CD4-positive, alpha-beta T cell treated with Interferon alpha-2 for 1 hour (primary cell): ENCODE measurements at regions not wholly inside any gene's neighbourhood (a gene's known extent, or its start where the extent isn't known, plus 50 kb on each side); places are given as distances from the start of the nearest gene placed in this dataset.

Experiments
- DNase-seq, 2 donors: peaks; one replicate each; pipeline ENCODE4 v3.0.0-alpha.2; 2020 to 2022

GRCh38 chr5:175808711-175809110, 62.7 kb upstream of the CPLX2 start:
- DNase-seq = no peak

GRCh38 chr5:175809531-175810121, 61.8 kb upstream of the CPLX2 start:
- no peak for DNase-seq

- no peak for DNase-seq
Measured at GRCh38 chr5:175810457-175810856, 60.9 kb upstream of the CPLX2 start.

GRCh38 chr5:175811589-175811988, 59.8 kb upstream of the CPLX2 start:
- no peak for DNase-seq

GRCh38 chr5:175813943-175814630, 57.3 kb upstream of the CPLX2 start:
- no peak for DNase-seq

GRCh38 chr5:175814691-175815090, 56.7 kb upstream of the CPLX2 start:
- DNase-seq = no peak

- DNase-seq = no peak
Measured at GRCh38 chr5:175815126-175815913, 56.1 kb upstream of the CPLX2 start.

- DNase-seq = no peak
Measured at GRCh38 chr5:175816348-175816747, 55.0 kb upstream of the CPLX2 start.

- no peak for DNase-seq
Measured at GRCh38 chr5:175819090-175819425, 52.3 kb upstream of the CPLX2 start.

- no peak for DNase-seq
Measured at GRCh38 chr5:175820230-175820629, 51.1 kb upstream of the CPLX2 start.
